Heart left ventricle (tissue), 16 donors: ENCODE measurements at regions not wholly inside any gene's neighbourhood (a gene's known extent, or its start where the extent isn't known, plus 50 kb on each side); places are given as distances from the start of the nearest gene placed in this dataset.

ENCODE experiments used
- ATAC-seq, 4 donors: fragments of 200-7000 bp; cut with Tn5 transposase; one replicate each; pipeline ENCODE4 v1.9.1; 2020 to 2022; ENCODE audit warnings: moderate library complexity in 4 of 4, mild to moderate bottlenecking in 3 of 4, moderate number of reproducible peaks in 1 of 4
- DNase-seq, 5 donors: peaks; one replicate each; pipeline ENCODE4 v3.0.0-alpha.2; 2020
- H3K27ac ChIP-seq, 12 donors: fragments of 200-600 bp; sonication (generic) in 4 of 12; one replicate each; pipeline versions ENCODE4 v1.5.0 to v1.8.0; 2016 to 2022; ENCODE audit warnings: mild to moderate bottlenecking in 2 of 12
- H3K27me3 ChIP-seq, 9 donors: fragments of 200-600 bp; sonication (generic) in 2 of 9; one replicate each; pipeline versions ENCODE4 v1.5.1 to v1.8.0; 2016 to 2022; ENCODE audit warnings: mild to moderate bottlenecking in 3 of 9
- H3K36me3 ChIP-seq, 9 donors: fragments of 200-600 bp; sonication (generic) in 2 of 9; one replicate each; pipeline versions ENCODE4 v1.5.0 to v1.8.0; 2018 to 2022; ENCODE audit warnings: mild to moderate bottlenecking in 2 of 9
- H3K4me1 ChIP-seq, 12 donors: fragments of 200-600 bp; sonication (generic) in 4 of 12; one replicate each; pipeline versions ENCODE4 v1.5.0 to v1.8.0; 2016 to 2022; ENCODE audit warnings: mild to moderate bottlenecking in 3 of 12
- H3K4me3 ChIP-seq, 12 donors: fragments of 200-600 bp; sonication (generic) in 4 of 12; one replicate each; pipeline versions ENCODE4 v1.5.0 to v1.8.0; 2017 to 2022; ENCODE audit warnings: mild to moderate bottlenecking in 9 of 12, moderate library complexity in 4 of 12
- H3K9me3 ChIP-seq, 12 donors: fragments of 200-600 bp; sonication (generic) in 4 of 12; one replicate each; pipeline versions ENCODE4 v1.5.0 to v1.8.0; 2016 to 2022; ENCODE audit warnings: mild to moderate bottlenecking in 1 of 12
- POLR2A ChIP-seq, 2 donors: fragments of 450-650 bp; IDR thresholded peaks; one replicate each; pipeline ENCODE4 v1.6.1; 2017; ENCODE audit warnings: antibody characterized with exemption in 2 of 2, mild to moderate bottlenecking in 2 of 2, moderate library complexity in 2 of 2
- WGBS, 4 donors: extraction: QIAGEN DNeasy Blood & Tissue Kit in 2 of 4; methylation state at CpG; one replicate each; pipeline versions ENCODE4 v1.1.5 to v1.1.7; 2013 to 2018; 5-methylcytosine and 5-hydroxymethylcytosine counted together
- intact Hi-C, 10 donors: fragments of 100-400 bp; cut with DNase I; formaldehyde crosslinking; loops; one replicate each; pipeline versions ENCODE4 v1.11.1 to v1.14.2; 2022
- TF ChIP-seq, protein P1 (sequence below), 12 donors: fragments of 200-600 bp; sonication (generic) in 4 of 12; IDR thresholded peaks; one replicate each; pipeline versions ENCODE4 v1.5.0 to v1.8.0; 2018 to 2022; ENCODE audit warnings: antibody characterized with exemption in 12 of 12, mild to moderate bottlenecking in 5 of 12
- donor health status: ischemic (EF 13 %, LVEDD 7.1; RV severe dilation, severe dysfunction).
- donor health status: healthy with polysubstance abuse.
- donor health status: DM: no; HTN: yes; CAD: no.
- donor health status: DM: no; HTN: no; CAD: no.
- donor health status: ischemic (EF 25% LVEDD 6.9; RV normal size, moderate dysfunction).
- donor health status: ischemic (EF 25% LVEDD 5.7; RV mildly dilated, moderate dysfunction).
- donor health status: healthy.
- donor health status: DM: yes; HTN: yes; CAD: no.
- donor health status: ischemic (EF 35%, LVEDD 5.7; RV mildly dilated, moderate dysfunction).
- donor health status: nonischemic (EF 11% LVEDD 7.7; RV severe dilation, severe dysfunction).
- donor health status: DM: yes; HTN: yes; CAD: no.
- donor health status: PGD.
- donor health status: ischemic (EF 29% LVEDD 5.4; RV normal size, mild dysfunction).
- donor health status: nonischemic (EF 23%, LVEDD 6.1; RV moderate dilation, normal function).

DNA sequence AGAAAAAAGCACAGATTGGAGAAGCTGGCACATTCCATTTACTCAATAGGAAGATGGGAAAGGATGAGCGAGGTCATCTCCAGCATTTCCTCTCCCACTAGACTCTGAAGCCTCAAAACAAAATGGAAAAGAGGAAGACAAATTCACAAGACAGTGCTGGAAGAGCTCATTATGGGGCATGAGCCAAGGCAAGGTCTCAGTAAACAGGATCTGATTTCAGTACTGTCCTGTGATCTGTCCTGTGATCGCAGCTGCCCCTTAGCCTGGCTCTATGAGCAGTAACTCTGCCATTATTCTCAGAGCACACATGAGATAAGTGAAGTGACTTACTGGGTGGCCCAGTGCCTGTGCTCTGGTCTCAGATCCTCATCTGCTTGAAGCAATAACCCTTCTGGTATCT lies 68.1 kb upstream of the SLC4A11 start:
- ATAC-seq (peak; percentile 22 to 55 (median 40)), DNase-seq (peak in 1 of 5 donors; percentile 38)
- Histone ChIP-seq H3K27me3 (no peaks in the 10 kb centered on the region), H3K36me3 (peaks cover 0 to 99% (median 77%) of the 10 kb centered on the region in 9 donors), H3K4me3 (no peak overlapping the region), H3K27ac (peak overlapping the region in 3 of 12 donors; percentile 21 to 74 (median 27)), H3K4me1 (peaks cover 0 to 12% (median 0%) of the 10 kb centered on the region in 12 donors), H3K9me3 (no peaks in the 10 kb centered on the region)
- 79 to 100% (median 86%) methylated on average over 2 of the region's 2 CpGs for WGBS, 4 donors
- TF ChIP-seq, protein P1, sequence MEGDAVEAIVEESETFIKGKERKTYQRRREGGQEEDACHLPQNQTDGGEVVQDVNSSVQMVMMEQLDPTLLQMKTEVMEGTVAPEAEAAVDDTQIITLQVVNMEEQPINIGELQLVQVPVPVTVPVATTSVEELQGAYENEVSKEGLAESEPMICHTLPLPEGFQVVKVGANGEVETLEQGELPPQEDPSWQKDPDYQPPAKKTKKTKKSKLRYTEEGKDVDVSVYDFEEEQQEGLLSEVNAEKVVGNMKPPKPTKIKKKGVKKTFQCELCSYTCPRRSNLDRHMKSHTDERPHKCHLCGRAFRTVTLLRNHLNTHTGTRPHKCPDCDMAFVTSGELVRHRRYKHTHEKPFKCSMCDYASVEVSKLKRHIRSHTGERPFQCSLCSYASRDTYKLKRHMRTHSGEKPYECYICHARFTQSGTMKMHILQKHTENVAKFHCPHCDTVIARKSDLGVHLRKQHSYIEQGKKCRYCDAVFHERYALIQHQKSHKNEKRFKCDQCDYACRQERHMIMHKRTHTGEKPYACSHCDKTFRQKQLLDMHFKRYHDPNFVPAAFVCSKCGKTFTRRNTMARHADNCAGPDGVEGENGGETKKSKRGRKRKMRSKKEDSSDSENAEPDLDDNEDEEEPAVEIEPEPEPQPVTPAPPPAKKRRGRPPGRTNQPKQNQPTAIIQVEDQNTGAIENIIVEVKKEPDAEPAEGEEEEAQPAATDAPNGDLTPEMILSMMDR (IDR thresholded peaks at IDR 0.05): no peak
- no peak for TF ChIP-seq POLR2A (IDR thresholded peaks at IDR 0.05)
- intact Hi-C loops: no loop called here

DNA sequence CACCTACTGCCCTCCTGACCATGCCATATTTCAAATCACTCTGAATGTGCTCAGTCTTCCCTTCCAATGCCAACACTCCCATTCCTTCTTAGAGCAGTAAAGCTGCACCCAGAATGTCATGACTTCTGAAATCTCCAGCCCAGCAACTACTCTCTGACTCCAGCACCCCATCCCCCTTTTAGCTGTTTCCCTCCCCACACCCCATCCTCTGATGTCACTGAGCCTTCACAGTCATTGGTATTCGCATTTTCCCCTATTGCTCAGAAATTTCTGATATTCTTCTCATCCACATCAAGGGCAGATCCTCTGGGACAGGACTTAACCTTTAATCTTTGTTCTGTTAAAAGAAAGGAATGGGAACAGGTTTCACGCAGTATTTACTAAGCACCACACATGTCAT lies 67.1 kb upstream of the SLC4A11 start:
- no peak overlapping the region for H3K4me3 ChIP-seq
- TF ChIP-seq, protein P1 (IDR thresholded peaks at IDR 0.05): no peak
- no peak for TF ChIP-seq POLR2A (IDR thresholded peaks at IDR 0.05)
- no peaks in the 10 kb centered on the region for H3K9me3 ChIP-seq
- DNase-seq (no peak), ATAC-seq (no peak)
- no peaks in the 10 kb centered on the region for H3K27me3 ChIP-seq
- peaks cover 0 to 1% (median 0%) of the 10 kb centered on the region in 12 donors for H3K4me1 ChIP-seq
- 96 to 100% (median 97%) methylated on average over 2 of the region's 2 CpGs for WGBS, 4 donors
- no peak overlapping the region for H3K27ac ChIP-seq
- intact Hi-C loops: no loop called here
- H3K36me3 ChIP-seq: peaks cover 0 to 99% (median 83%) of the 10 kb centered on the region in 9 donors

- Histone ChIP-seq H3K36me3 (peaks cover 0 to 100% (median 85%) of the 10 kb centered on the region in 9 donors), H3K4me3 (no peak overlapping the region), H3K4me1 (no peaks in the 10 kb centered on the region), H3K9me3 (no peaks in the 10 kb centered on the region), H3K27ac (no peak overlapping the region), H3K27me3 (no peaks in the 10 kb centered on the region)
- 87 to 96% (median 92%) methylated on average over 4 of the region's 4 CpGs for WGBS, 4 donors
- intact Hi-C loops: no loop called here
- ATAC-seq (no peak), DNase-seq (no peak)
- TF ChIP-seq POLR2A (IDR thresholded peaks at IDR 0.05): no peak
- TF ChIP-seq, protein P1 (IDR thresholded peaks at IDR 0.05): no peak
Measured at GRCh38 chr20:3304456-3304855, 65.5 kb upstream of the SLC4A11 start.

DNA sequence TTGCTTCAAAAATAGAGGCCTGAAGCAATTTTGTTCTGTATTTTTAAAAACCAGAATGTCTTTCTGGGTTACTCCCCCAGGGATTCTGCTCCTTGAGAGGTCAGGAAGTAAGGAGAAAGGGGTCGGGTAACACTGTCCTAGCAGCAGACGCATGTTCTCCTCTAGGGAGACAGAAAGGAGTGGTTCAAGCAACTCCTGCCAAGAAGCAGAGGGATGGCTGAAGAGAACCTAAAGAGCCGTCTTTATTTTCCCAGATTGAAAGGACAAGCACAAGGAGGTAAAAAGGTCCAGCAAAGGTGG lies 58.0 kb upstream of the SLC4A11 start:
- Histone ChIP-seq H3K27ac (peak overlapping the region in 8 of 12 donors; percentile 9 to 76 (median 46)), H3K4me1 (peaks cover 0 to 15% (median 0%) of the 10 kb centered on the region in 12 donors), H3K9me3 (no peaks in the 10 kb centered on the region), H3K36me3 (peaks cover 0 to 100% (median 84%) of the 10 kb centered on the region in 9 donors), H3K4me3 (no peak overlapping the region), H3K27me3 (no peaks in the 10 kb centered on the region)
- 37 to 62% (median 49%) methylated on average over 3 of the region's 3 CpGs for WGBS, 4 donors
- peak in 2 of 5 donors; percentile 24 for DNase-seq
- intact Hi-C loops: loop anchor here in 1 of 10 donors (10.0 kb wide), 1 partner anchor 432 kb away; no protein-coding TSS in a partner anchor
- peak; percentile 62 to 84 (median 70) for ATAC-seq
- no peak for TF ChIP-seq POLR2A (IDR thresholded peaks at IDR 0.05)
- TF ChIP-seq, protein P1 (IDR thresholded peaks at IDR 0.05): no peak
